ENCODE measurements at regions not wholly inside any gene's neighbourhood (a gene's known extent, or its start where the extent isn't known, plus 50 kb on each side); places are given as distances from the start of the nearest gene placed in this dataset.

DNA sequence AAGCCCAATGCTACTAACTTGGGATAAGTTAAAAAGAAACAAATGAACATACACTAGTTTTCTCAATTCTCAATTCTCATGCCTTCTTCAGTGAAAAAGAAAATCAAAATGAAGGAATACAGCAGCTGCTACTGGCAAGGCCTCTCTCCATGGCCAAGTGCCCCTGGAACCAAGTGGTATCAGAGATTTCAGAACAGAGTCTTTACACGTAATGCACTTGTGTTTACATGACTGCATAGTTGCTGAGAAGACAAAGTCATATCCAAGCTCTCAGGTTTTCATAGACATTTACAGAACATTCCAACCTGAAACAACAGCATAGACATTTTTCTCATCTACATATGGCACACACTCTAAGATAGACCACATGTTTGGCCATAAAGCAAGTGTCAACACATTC, 789.9 kb downstream of the CBLN2 start:
- DNase-seq (ENCODE audit: low read depth, low spot score) = no peak

DNA sequence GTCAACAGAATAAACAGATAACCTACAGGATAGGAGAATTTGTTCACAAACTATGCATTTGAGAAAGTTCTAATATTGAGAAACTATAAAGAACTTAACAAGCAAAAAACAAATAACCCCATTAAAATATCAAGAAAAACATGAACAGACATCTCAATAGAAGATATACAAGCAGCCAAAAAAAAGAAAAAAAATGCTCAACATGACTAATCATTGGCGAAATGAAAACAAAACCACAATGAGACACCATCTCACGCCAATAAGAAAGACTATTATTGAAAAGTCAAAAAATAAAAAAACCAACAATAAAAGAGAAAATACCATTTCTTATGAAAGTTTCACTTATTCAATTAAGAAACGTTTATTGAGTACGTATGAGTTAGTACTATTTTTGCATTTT, 800.5 kb downstream of the CBLN2 start:
- DNase-seq (ENCODE audit: low read depth, low spot score) = no peak

DNA sequence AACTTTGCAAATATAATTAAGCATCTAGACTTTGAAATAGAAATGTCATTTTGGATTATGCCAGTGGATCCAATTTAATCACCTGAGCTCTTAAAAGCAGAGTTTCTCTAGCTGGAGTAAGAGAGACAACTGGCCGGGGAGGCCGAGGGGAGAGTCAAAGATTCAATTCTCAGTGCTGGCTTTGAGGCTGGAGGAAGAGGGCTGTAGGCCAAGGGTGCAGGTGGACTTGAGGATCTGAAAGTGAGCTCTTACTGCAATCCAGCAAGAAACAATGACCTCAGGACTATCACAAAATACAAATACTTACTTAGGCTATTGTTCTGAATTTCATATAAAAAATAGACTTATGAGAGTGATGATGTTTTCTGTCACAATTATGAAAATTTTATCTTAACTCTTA, 814.5 kb downstream of the CBLN2 start:
- no peak for DNase-seq (ENCODE audit: low read depth, low spot score)

DNA sequence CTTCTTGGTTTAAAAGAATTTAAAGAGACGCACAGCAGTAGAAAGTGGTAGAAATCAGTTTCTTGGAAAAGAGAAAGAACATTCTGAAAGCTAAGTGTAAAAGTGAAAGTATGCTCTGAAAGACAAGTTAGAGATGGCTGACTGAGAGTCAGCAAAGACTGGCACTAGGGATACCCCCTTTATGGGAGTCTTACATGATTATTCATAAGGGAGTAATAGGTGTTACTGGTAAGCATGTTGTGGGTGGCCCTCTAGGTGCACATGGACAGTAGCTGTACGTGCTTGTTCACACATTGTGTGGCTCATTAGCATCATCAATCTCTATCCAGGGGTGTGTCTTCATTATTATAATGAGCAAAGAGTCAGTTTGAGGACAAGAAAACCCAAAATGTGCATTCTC, 816.2 kb downstream of the CBLN2 start:
- DNase-seq (ENCODE audit: low read depth, low spot score) = no peak

DNA sequence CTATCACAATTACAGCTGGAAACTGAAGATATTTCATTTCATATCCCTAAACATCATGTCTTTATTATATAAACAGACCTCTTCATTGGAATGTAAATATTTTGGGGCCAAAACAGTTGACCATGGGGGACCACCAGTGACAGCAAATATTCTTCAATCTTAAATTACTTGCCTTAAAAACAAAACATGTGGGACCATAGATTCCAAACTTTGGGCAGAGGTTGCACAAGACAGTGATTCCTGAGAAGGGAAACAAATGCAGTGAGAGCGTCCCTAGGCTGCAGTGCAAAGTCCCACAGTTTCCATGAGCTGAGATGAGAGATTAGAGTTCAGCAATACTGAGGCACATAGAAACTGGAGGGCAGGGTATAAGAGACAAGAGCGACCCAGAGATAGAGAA, 818.9 kb downstream of the CBLN2 start:
- DNase-seq (ENCODE audit: low read depth, low spot score) = no peak

DNA sequence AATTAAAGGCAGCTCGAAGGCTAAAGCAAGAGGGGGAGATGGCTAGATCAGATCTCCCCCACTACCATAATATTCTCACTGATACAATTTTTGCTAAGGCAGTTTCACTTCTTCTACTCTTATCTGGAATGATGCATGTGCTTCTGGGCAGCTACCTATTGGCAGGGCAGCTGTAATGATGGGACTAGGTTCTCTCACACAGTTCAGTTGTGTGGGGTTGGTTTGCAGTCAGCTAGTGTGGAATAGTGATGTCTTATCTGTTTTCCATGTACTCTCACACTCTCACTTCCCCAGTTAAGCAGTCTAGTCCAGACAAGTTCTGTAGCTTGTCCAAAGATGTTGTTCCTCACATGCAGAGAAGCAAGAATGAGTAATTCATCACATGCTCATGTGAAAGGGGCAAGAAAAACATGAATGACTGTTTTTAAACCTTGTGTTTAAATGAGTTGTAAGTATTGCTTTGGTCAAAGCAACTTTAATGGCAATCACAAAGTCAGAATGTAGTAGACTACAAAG, 836.1 kb downstream of the CBLN2 start:
- DNase-seq (ENCODE audit: low read depth, low spot score) = no peak

DNA sequence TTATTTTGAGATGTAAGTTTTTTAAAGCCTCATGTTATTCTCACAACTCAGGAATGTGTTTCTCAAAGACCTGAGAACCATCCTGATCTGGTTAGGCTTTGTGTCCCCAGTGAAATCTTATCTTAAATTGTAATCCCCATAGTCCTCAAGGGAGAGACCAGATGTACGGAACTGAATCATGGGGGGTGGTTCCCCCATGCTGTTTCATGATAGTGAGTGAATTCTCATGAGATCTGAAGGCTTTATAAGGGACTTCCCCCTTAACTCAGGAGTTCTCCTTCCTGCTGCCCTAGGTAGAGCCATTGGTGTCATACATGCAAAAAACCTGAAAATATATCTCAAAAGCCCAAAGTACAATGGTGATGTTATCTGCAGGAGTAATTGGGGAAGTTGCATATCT, 836.7 kb downstream of the CBLN2 start:
- DNase-seq (ENCODE audit: low read depth, low spot score) = no peak

DNA sequence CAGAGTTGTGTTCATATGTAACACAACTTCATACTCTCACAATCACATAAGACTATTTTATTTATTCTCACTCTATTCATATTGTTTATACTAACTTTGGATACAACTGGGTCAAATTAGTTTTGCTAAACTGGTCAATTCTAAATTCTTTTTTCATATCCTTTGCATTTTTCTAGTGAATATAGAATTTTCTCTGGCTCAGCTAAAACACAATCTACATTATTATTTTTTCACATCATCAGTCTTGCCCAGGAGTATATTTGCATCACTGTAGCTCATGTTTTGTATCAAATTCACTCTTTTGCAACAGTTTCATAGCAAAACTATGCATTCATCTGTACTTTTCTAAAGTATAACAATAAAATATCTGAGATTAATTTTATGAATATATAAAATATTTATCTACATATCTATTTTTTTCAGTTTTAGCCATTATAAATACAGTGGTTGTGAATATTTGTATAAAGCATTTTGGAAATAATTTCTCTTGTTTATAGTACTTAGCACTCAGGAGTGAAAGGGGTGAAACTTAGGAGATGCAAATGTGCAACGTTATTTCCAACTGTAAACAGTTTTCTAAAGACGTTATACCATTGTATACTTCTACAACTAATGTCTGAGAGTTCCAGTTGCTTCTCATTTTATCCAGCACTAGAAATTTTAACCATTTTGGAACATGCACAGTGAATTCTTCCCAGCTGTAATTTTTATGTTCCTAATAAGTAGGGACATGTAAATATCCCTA, 854.6 kb downstream of the CBLN2 start:
- DNase-seq (ENCODE audit: low read depth, low spot score) = no peak

DNA sequence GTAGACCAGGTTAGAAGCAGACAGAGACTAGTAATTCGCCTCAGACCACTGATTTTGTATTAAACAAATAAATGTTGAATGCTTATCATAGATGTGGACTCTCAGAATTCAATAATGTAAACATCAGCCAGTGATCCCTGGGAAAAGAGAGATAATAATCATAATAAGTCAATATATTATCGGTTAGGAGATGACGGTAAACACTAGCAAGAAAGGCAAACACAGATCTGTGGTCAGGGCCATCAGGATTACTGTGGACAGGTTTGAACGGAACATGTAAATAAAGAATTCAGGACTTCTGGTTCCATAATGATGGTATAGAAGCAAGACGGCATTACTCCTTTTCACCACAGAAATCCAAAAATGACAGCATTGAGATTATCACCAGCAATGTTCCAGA, 861.6 kb downstream of the CBLN2 start:
- no peak for DNase-seq (ENCODE audit: low read depth, low spot score)

DNA sequence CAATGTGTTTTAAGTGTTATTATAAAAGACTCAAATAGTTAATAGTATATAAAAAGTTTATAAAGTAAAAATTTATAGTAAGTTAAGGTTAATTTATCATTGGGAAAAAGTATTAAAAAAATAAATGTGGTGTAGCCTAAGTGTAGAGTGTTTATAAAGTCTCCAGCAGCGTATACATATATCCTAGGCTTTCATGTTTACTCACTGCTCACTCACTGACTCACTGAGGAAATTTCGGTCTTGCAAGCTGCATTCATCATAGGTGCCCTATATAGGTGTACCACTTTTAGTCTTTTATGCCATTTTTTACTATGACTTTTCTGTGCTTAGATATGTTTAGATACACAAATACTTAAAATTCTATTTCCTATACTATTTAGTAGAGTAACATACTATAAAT, 866.0 kb downstream of the CBLN2 start:
- no peak for DNase-seq (ENCODE audit: low read depth, low spot score)

DNA sequence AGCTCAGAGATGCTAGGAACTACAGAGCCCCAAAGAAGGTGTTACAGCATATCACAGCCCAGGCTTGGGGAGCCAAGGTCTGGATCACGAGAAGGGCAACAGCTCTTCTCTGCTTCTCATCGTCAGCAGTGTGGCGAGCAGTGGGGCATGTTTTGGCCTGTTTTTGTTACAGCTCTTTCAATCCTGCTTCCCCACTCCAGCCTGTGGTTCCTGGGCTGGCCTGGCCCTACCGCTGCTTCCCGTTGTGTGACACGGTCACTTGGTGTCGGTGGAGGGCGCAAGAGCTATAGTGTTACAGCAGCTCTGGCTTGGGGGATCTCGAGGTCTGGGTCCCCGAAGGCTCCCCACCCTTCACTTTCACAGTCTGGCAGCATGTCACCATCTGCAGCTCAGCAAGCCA, 870.2 kb downstream of the CBLN2 start:
- no peak for DNase-seq (ENCODE audit: low read depth, low spot score)

DNA sequence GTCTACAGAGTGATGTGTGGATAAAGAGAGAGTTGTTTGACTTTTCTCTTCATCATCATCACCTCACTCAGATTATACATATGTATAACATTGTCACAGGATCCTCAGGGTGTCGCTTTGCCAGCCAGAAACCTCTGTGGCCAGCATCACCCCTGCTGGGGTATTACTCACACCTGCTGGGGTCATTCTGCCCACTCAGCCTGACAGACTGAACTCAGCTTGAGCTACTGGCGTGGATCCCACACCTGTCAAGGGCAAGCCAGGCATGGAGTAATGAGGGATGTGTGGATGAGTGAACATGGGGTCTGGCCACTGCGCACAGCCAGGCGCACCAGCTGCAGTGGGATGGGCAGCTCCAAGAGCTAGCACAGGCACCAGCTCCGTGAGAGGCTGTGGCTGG, 870.6 kb downstream of the CBLN2 start:
- no peak for DNase-seq (ENCODE audit: low read depth, low spot score)

DNA sequence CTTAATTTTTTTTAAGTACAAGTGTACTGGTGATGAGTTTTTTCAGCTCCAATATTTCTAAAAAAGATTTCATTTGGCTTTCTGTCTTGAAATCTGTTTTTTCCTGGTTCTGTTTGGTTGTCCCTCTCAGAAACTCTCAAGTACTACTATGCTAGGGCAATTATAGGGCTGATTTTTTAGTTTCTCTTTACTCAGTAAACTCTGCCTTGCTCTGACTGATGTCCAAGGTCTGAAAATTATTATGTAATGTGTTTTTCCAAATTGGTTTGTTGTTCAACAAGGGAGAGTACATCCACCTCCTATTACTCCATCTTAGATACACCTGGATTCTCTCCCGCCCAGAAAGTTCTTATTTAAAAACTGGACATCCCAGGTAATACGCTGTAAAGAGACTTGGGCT, 877.7 kb downstream of the CBLN2 start:
- no peak for DNase-seq (ENCODE audit: low read depth, low spot score)

DNA sequence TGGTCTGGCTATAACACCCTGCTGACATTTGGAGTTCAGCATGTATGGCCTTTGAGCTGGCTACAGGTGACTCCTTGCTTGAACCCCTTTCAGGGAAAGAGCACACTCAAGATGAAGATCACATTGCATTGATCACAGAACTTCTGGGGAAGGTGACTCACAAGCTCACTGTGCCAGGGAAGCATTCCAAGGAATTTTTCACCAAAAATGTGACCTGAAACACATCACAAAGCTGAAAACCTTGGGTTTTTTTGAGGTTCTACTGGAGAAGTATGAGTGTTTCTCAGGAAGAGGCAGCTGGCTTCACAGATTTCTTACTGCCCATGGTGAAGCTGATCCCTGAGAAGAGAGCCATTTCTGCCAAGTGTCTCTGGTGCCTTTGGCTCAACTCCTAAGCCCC, 879.0 kb downstream of the CBLN2 start:
- no peak for DNase-seq (ENCODE audit: low read depth, low spot score)

DNA sequence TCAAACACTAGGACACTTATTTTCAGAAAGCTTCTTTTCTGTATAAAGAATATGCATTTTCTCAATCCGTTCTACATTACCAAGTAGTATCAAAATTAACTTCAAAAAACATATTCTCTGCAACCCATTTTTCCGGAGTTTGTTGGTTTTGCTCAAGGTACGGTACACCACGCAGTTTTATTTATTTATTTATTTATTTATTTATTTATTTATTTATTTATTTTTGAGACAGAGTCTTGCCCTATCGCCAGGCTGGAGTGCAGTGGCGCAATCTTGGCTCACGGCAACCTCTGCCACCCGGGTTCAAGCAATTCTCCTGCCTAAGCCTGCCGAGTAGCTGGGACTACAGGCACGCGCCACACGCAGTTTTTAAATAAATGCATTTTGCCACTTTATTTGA, 900.3 kb downstream of the CBLN2 start:
- no peak for DNase-seq (ENCODE audit: low read depth, low spot score)

DNA sequence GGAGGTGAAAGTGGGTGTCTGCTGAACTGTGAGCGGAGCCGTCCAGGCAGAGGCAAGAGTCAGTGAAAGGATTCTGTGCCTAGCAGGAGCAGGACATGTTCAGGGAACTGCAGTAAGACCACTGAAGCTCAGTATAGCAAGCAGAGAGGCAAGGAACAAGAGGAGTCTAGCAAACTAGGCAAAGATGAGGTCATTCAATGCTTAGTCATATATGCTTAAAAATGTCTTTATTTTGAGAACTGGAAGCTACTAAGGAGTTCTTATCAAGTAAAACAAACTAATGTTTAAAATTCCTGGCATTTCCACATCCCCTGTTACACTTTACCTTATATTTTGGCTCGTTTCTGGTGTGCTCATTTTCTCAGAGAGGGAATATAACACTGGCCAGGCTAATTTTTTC, 913.4 kb downstream of the CBLN2 start:
- DNase-seq (ENCODE audit: low read depth, low spot score) = no peak

DNA sequence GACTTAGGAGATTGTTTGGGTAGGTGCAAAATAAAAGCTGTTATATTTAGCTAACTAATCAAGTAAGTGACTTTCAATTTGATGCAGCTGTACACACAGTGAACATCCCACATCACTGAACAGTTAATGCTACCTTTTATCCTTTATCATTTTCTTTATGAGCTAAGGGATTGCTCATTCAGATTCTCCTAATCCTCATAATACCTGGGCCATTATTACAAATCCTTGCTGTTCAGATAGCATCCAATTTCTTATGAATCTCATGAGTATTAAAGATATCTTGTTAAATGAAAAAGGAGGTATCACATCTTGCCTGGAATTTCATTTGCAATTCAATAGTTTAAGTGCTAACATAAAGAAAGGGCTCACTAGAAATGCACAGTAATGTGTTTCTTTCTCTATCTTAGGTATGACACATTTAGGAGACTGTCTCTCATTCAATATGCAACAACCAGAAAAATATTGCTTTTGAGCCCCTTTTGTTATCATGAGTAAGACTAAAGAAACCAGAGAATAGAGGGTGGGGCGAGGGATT, 918.5 kb downstream of the CBLN2 start:
- no peak for DNase-seq (ENCODE audit: low read depth, low spot score)

DNA sequence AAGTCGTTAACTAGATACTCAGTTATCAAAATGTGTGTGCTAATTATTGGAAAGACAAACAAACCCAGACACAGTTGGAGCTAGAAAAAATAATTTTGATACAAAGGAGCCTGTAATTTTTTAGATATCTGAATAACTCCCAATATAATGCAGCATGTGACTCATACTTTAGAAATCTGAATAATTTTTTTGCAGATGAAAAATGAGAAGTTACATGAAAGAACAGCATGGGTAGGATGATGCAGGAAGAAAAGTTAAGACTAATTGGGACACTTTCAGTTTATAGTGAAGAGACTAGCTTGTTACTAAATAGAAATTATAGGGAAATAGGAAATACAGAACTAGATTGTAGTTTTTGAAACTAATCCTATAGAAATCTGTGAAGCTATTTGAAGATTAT, 945.8 kb downstream of the CBLN2 start:
- no peak for DNase-seq (ENCODE audit: low read depth, low spot score)

DNA sequence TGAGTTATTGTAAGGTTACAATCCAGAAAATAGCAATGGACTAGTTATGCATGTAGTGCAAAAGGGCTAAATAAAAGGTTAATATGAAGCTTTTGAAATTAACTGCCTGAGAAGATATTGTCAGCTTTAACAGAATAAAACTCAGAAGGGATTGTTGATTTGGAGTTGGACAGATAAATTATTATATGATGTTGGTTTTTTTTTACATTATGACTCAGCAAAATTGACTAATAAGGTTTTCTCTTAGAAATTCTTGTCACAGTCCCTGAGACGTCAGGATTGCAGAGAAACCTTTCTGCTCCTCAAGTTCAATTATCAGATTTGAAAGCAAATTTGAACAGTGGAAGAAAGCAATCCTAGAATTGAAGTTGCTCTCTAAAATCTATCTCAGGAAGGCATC, 946.9 kb downstream of the CBLN2 start:
- DNase-seq (ENCODE audit: low read depth, low spot score) = no peak

DNA sequence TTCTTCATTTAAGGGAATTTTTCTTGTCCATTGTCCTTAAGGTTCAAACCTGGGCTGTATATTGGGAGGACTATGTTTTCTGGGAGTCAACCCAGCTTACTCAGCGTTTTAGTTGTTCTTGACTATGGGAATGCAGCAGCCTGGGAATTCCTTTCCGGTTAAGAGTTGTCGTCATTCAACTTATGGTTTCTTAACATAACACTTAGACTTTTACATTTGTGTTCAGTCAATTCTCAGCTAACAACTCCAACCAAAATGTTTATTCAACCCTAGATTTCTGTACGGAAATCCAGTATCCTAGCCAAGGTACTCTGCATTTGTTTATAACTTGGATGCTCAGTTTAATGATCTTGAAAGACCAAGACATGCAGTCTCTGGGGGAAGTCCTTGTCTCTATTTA, 960.9 kb downstream of the CBLN2 start:
- DNase-seq (ENCODE audit: low read depth, low spot score) = no peak

DNA sequence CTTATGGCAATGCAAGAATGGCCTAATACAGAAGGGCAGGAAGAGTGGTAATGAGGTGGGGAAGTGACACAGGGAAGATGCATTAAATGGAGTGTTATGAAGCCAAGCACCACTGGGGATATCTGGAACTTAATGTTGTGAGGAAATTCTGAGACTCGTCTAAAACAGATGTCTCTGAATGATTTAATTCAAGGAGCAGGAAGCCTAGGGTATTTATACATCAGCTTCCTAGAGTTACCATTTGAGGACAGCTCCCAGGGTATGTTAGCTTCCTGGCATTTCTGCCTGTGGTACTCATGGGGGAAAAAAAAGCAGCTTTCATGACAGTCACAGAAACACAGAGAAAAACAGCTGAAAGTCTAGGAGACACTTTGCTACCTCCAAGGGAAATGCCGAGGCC, 989.5 kb downstream of the CBLN2 start:
- DNase-seq (ENCODE audit: low read depth, low spot score) = no peak

DNA sequence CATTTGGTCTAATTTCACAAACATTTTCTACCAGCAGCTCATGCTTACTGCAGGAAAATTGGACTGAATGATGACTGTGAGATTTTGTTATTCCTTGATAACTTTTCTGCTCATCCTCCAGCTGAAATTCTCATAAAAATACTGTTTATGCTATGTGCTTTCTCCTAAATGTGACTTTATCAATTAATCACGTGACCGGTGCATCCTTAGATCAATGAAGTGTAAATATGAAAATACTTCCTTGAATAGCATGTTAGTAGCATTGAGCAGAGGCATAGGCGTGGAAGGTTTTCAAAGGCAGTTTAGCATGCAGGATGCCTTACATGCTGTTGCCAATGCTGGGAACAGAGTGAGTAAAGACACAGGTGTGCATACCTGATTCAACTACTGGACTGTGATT, 1002.5 kb downstream of the CBLN2 start:
- DNase-seq (ENCODE audit: low read depth, low spot score) = no peak

DNA sequence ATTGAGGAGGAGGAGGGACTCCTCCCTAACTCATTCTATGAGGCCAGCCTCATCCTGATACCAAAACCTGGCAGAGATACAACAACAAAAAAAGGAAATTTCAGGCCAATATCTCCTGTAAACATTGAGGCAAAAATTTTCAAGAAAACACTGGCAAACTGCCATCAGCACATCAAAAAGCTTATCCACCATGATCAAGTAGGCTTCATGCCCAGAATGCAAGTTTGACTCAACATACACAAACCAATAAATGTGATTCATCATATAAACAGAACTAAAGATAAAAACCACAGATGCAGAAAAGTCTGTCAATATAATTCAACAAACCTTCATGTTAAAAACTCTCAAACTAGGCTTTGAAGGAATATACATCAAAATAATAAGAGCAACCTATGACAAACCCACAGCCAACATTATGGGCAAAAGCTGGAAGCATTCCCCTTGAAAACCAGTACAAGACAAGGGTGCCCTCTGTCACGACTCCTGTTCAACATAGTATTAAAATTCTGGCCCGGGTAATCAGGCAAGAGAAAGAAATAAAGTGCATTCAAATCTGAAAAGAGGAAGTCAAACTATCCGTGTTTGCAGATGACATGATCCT, 1014.3 kb downstream of the CBLN2 start:
- no peak for DNase-seq (ENCODE audit: low read depth, low spot score)

All from brain pericyte (primary cell).